ENCODE measurements at regions not wholly inside any gene's neighbourhood (a gene's known extent, or its start where the extent isn't known, plus 50 kb on each side); places are given as distances from the start of the nearest gene placed in this dataset.

DNA sequence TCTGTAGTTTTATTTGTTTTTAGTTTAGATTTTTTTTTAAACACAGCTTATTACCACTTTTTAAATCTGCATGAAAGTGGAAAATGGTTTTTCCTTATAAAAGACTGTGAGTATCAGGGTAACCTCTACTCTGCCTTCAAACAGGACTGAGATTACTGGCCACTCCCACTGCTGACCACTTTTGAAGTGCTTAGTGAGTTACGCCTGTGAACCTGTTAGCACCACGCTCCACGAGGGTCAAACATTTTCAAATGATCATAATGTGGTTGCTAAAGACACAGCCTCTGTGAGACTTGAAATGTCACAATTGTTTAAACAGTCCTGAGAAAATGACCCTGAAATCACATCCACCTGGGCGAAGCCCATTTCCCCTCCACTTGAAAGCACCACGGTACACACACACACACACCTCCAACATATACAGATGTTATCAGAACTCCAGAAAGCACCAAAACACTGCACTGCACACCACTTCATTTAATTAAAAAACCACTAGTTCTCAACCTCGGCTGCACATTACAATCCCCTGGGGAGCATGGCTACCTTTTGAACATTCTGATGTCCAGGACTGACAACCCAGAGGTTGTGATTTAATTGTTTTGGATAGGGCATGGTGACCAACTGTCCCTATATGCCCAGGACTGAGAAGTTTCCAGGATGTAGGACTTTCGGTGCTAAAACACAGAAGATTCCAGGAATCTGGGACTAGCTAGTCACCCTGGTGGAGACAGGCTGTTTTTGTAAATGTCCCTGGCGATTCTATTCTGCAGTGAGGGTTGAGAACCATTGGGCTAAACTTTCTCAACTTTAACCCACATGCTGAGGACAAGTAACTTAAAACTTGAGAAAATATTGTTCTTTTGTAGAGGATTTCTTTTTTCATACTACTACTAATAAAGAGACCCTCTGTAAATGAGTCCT, 176.4 kb upstream of the MYLIP start:
- Histone ChIP-seq H3K4me1 (replicated peaks) (peaks cover 6% of the 10 kb centered on the region), H3K27ac (no peak overlapping the region), H3K27me3 (replicated peaks; ENCODE audit: insufficient read depth) (no peaks in the 10 kb centered on the region), H3K4me3 (no peak overlapping the region), H3K36me3 (no peaks in the 10 kb centered on the region), H3K9me3 (no peaks in the 10 kb centered on the region)
- DNase-seq (ENCODE audit: low spot score) = no peak
- no peak for TF ChIP-seq POLR2A (IDR thresholded peaks at IDR 0.05)
- TF ChIP-seq POLR2AphosphoS5 (IDR thresholded peaks at IDR 0.05) = no peak
- TF ChIP-seq CTCF (IDR thresholded peaks at IDR 0.05) = no peak
- intact Hi-C loops (cut with DNase I) = no loop called here
- 89% methylated on average over 8 of the region's 8 CpGs for WGBS

DNA sequence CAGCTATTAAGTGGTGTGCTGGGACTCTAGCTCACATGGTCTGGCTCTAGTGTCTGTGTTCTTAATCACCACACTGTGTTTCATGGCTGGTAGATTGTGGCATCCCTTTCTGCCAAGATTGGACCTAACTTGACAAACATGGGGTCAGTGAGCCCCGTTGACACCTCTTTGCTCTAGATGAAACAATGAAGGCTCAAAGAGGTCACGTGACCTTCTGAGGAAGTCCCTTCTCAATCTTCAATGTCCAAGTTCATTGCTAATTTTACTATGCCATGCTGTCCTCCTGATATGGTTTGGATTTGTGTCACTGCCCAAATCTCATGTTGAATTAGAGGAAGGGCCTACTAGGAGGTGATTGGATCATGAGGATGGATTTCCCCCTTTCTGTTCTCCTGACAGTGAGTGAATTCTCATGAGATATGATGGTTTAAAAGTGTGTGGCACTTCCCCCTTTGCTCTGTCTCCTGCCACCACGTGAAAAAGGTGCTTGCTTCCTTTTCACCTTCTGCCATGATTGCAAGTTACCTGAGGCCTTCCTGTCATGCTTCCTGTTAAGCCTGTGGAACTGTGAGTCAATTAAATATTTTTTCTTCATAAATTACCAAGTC, 177.8 kb upstream of the MYLIP start:
- intact Hi-C loops (cut with DNase I) = no loop called here
- 91% methylated on average over 3 of the region's 3 CpGs for WGBS
- no peak for DNase-seq (ENCODE audit: low spot score)
- Histone ChIP-seq H3K9me3 (no peaks in the 10 kb centered on the region), H3K4me3 (no peak overlapping the region), H3K27me3 (replicated peaks; ENCODE audit: insufficient read depth) (no peaks in the 10 kb centered on the region), H3K27ac (no peak overlapping the region), H3K36me3 (no peaks in the 10 kb centered on the region), H3K4me1 (replicated peaks) (peaks cover 6% of the 10 kb centered on the region)
- TF ChIP-seq POLR2AphosphoS5 (IDR thresholded peaks at IDR 0.05) (no peak), CTCF (IDR thresholded peaks at IDR 0.05) (no peak), POLR2A (IDR thresholded peaks at IDR 0.05) (no peak)

- DNase-seq (ENCODE audit: low spot score) = no peak
- no peak for TF ChIP-seq CTCF (IDR thresholded peaks at IDR 0.05)
- TF ChIP-seq POLR2A (IDR thresholded peaks at IDR 0.05) = no peak
- TF ChIP-seq POLR2AphosphoS5 (IDR thresholded peaks at IDR 0.05) = no peak
- H3K27me3 ChIP-seq (replicated peaks; ENCODE audit: insufficient read depth) = no peaks in the 10 kb centered on the region
- no peaks in the 10 kb centered on the region for H3K36me3 ChIP-seq
- no peak overlapping the region for H3K27ac ChIP-seq
- no peaks in the 10 kb centered on the region for H3K9me3 ChIP-seq
- H3K4me3 ChIP-seq = no peak overlapping the region
- intact Hi-C loops (cut with DNase I) = no loop called here
- H3K4me1 ChIP-seq (replicated peaks) = peaks cover 6% of the 10 kb centered on the region
- WGBS = 46% methylated on average over 1 of the region's 1 CpG
Measured at GRCh38 chr6:15949982-15950381, 178.9 kb upstream of the MYLIP start.

- Histone ChIP-seq H3K4me1 (replicated peaks) (peaks cover 6% of the 10 kb centered on the region), H3K9me3 (no peaks in the 10 kb centered on the region), H3K4me3 (no peak overlapping the region), H3K36me3 (no peaks in the 10 kb centered on the region), H3K27ac (no peak overlapping the region), H3K27me3 (replicated peaks; ENCODE audit: insufficient read depth) (no peaks in the 10 kb centered on the region)
- intact Hi-C loops (cut with DNase I) = no loop called here
- DNase-seq (ENCODE audit: low spot score) = peak; percentile 24
- WGBS = 36% methylated on average over 10 of the region's 10 CpGs
- no peak for TF ChIP-seq CTCF (IDR thresholded peaks at IDR 0.05)
- peak; percentile 56 for TF ChIP-seq POLR2AphosphoS5 (IDR thresholded peaks at IDR 0.05)
Measured at GRCh38 chr6:15948930-15949900, 179.7 kb upstream of the MYLIP start.

All from prostate gland (tissue), 2 donors.